ENCODE measurements at regions not wholly inside any gene's neighbourhood (a gene's known extent, or its start where the extent isn't known, plus 50 kb on each side); places are given as distances from the start of the nearest gene placed in this dataset.

DNA sequence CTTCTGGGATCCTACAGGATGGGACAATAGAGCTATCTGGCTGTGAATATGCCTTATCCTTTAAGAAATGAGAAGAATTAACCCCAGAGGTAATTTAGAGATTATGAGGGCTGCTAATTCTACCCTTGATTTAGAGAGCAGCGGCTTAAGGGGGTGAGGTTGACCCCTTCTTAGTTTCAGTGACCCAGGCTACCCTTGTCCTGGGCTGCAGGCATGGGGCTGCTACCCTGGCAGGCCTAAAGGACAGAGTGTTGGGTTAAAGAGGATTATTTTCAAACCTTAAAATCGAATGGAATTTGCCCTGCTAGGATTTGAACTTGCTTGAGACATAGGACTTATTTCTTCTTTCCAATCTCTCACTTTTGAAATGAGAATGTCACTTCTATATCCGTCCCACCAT, 1343.4 kb downstream of the HACE1 start:
- TF ChIP-seq POLR2AphosphoS5 (IDR thresholded peaks at IDR 0.05; ENCODE audit: low read depth, low read length): no peak
- no peak for TF ChIP-seq HDAC6 (IDR thresholded peaks at IDR 0.05; ENCODE audit: low read depth, low read length)
- TF ChIP-seq EZH2 (IDR thresholded peaks at IDR 0.05; ENCODE audit: low read depth, low read length, severe bottlenecking): no peak

Data from H1 (cell line).